SK-MEL-5 (cell line): ENCODE measurements at regions not wholly inside any gene's neighbourhood (a gene's known extent, or its start where the extent isn't known, plus 50 kb on each side); places are given as distances from the start of the nearest gene placed in this dataset.

Experiments
- DNase-seq: peaks from one replicate; pipeline ENCODE4 v3.0.0-alpha.2; 2016; ENCODE audit warnings: low read depth, low spot score
- in situ Hi-C: cut with HindIII; loops from 2 replicates; pipeline ENCODE4 v1.10.0; 2016; ENCODE audit warnings: low sequenced_read_pairs, high pct_unique_total_duplicates, low pct_unique_long_range_greater_than_20kb

DNA sequence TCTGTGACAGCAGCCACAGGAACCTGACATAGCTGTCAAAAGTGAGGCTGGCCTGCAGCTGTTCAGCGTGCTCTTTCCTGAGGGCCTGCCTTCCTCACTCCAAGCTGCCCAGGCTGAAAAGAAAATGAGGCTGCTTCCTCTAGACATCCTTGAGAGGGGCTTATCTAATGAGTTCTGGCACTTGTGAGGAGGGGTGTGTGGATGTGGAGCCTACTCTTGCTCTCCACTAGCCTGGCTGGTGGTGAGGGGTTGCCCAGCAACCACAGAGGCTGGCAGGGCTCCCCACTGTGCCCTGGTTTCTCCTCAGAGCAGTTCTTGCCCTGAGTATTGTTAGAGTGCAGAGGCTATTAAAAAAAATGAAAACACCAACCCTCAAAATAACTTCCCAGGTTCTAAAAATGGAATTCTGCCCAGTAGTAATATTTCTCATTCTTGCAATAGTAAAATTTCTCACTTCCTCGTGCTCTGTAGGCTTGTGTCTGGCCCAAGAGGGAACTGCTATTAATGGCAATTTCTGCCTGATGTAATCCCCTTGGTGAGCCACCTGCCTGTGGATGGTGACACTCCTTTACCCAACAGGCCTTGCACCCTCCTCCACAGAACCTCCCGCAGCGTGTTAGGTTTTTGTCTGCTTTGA lies 52.6 kb upstream of the EPS8L3 start:
- no peak for DNase-seq
- in situ Hi-C loops, result no loop called here

DNA sequence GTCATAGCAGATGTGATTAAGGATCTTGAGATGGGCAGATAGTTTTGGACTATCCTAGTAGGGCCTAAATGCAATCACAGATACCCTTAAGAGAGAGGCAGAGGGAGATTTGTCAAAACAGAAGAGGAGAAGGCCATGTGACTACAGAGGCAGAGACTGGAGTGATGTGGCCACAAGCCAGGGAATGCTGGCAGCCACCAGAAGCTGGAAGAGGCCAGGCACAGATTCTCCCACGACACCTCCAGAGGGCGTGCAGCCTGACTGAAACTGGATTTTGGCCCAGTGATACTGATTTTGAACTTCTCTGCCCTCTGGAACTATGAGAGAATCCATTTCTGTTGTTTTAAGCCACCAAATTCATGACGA lies 52.1 kb upstream of the EPS8L3 start:
- in situ Hi-C loops, result no loop called here
- DNase-seq, result no peak

DNA sequence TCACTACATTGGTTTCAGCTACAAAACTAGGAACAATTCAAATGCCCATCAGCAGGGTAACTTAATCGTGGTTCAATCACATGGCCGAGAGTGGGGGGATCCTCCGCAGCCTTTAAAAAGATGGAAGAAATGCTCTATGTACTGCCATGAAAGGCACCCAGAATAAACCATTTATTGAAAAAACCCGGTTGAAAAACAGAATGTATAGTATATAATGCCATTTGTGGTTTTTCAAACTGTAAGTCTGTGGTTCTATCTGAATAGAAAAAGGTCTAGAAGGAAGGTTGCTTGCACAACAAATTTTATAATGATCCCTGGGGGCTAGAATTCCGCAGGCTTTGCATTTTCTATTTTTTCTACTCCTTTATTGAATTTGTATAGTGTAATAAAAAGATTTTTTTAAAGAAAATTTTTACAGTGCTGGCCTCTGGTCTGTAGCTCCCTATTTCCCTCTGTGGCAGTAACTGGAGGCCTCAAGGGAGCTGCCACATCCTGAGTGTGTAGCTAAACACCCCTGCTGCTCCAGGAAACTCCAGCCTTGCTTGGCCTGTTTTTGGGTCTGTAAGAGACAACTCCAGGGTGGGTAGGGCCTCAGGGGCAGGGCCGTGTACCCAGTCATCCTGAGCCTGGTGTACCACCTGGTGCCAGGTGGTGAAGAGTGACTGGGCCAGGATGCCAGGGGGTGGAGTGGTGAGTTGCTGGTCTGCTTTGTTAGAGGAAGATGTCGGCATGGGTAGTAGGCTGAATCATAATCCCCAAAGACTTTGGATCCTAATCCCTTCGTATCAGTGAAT lies 51.5 kb upstream of the EPS8L3 start:
- DNase-seq, result no peak
- in situ Hi-C loops, result no loop called here

DNA sequence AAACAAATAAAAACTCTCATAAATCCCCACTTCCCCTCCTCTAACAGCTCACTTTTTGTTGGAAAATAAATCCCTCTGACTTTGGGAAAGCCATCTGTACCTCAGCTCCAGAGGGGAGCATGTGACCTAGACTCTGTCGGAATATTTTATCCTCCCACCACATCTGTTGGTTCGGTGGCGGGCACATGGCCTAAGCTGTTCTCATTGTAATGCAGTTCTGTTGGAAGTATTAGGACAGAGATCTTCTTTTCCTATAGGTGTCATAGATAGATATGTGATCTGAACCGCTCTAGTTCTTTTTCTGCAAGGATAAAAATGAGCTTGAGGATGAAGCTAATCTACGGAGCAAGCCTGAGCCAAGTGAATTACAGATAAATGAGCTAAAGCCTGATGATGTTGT lies 50.5 kb upstream of the EPS8L3 start:
- in situ Hi-C loops, result no loop called here
- DNase-seq, result no peak
